Thyroid gland (tissue), 4 donors: ENCODE measurements at regions not wholly inside any gene's neighbourhood (a gene's known extent, or its start where the extent isn't known, plus 50 kb on each side); places are given as distances from the start of the nearest gene placed in this dataset.

Source experiments
- CTCF ChIP-seq, 6 experiments: fragments of 200-600 bp in 3 of 6; fragments of 450-650 bp in 3 of 6; sonication (generic) in 3 of 6; IDR thresholded peaks; one replicate each; pipeline ENCODE4 v1.5.1; 2016 to 2019; ENCODE audit warnings: antibody characterized with exemption in 6 of 6, mild to moderate bottlenecking in 2 of 6, inconsistent platforms in 1 of 6, moderate library complexity in 1 of 6
- POLR2A ChIP-seq, 2 donors: fragments of 450-650 bp; IDR thresholded peaks; one replicate each; pipeline ENCODE4 v1.6.1; 2017; ENCODE audit warnings: antibody characterized with exemption in 2 of 2, mild to moderate bottlenecking in 2 of 2, moderate library complexity in 1 of 2

- TF ChIP-seq CTCF (IDR thresholded peaks at IDR 0.05) (no peak), POLR2A (IDR thresholded peaks at IDR 0.05) (no peak)
Measured at GRCh38 chr6:86789779-86790411, 147.4 kb upstream of the HTR1E start.
